PC-9 (cell line): ENCODE measurements at regions not wholly inside any gene's neighbourhood (a gene's known extent, or its start where the extent isn't known, plus 50 kb on each side); places are given as distances from the start of the nearest gene placed in this dataset.
A peak's percentile ranks its signal among the peaks of the same experiment; 100 is the strongest.
"Not testable (repeated sequence)": the region's sequence is repeated elsewhere in the genome, so short reads cannot be mapped to it uniquely, and the experiment has no call there.

Experiments
- BruUV-seq: library from RNA; stranded (reverse); fragments of 400-500 nt; replicated peaks from 2 replicates; lab custom pipeline; 2021; lab: Mats Ljungman, UMichigan
- CTCF ChIA-PET: fragments of 300-600 bp; sonication (Branson Sonifier 250); formaldehyde crosslinking; loops from one replicate; lab custom pipeline; 2022; ENCODE audit warnings: antibody characterized with exemption; lab: Charles Lee
- POLR2A ChIA-PET: fragments of 300-600 bp; sonication (Branson Sonifier 250); formaldehyde crosslinking; loops from one replicate; lab custom pipeline; 2022; ENCODE audit warnings: antibody characterized with exemption; ENCODE audit not compliant: unreplicated experiment; lab: Charles Lee
- DNase-seq, 2 experiments: peaks; one replicate each; pipeline versions ENCODE4 v3.0.0 to v3.0.0-alpha.2; 2015 to 2022; ENCODE audit warnings: mixed read lengths in 1 of 2
- H2AFZ ChIP-seq: fragments of 200-600 bp; sonication (generic); 2 replicates; pipeline ENCODE4 v1.8.1; 2017; ENCODE audit warnings: antibody characterized with exemption
- H3F3A ChIP-seq: fragments of 200-600 bp; sonication (generic); 2 replicates; pipeline ENCODE4 v1.8.1; 2017; ENCODE audit warnings: antibody characterized with exemption, mild to moderate bottlenecking, low read depth; ENCODE audit not compliant: insufficient read depth
- H3K27ac ChIP-seq: fragments of 200-600 bp; sonication (generic); 2 replicates; pipeline ENCODE4 v1.6.1; 2016; ENCODE audit warnings: mixed run types
- H3K27me3 ChIP-seq: fragments of 200-600 bp; sonication (generic); 2 replicates; pipeline ENCODE4 v1.6.1; 2016; ENCODE audit warnings: low read depth, mixed run types; ENCODE audit not compliant: insufficient read depth
- H3K36me3 ChIP-seq: fragments of 200-600 bp; sonication (generic); 2 replicates; pipeline ENCODE4 v1.6.1; 2016; ENCODE audit warnings: low read depth, mixed run types
- H3K4me1 ChIP-seq: fragments of 200-600 bp; sonication (generic); replicated peaks from 2 replicates; pipeline ENCODE4 v1.6.1; 2016; ENCODE audit warnings: mixed run types; ENCODE audit not compliant: insufficient read depth
- H3K4me2 ChIP-seq: fragments of 200-600 bp; sonication (generic); 2 replicates; pipeline ENCODE4 v1.6.1; 2017; ENCODE audit warnings: mixed run types
- H3K4me3 ChIP-seq: fragments of 200-600 bp; sonication (generic); 2 replicates; pipeline ENCODE4 v1.6.1; 2016; ENCODE audit warnings: mixed run types
- H3K79me2 ChIP-seq: fragments of 200-600 bp; sonication (generic); 2 replicates; pipeline ENCODE4 v1.6.1; 2017; ENCODE audit warnings: low read depth, mixed run types
- H3K9me2 ChIP-seq: fragments of 200-600 bp; sonication (generic); 2 replicates; pipeline ENCODE4 v1.8.1; 2017; ENCODE audit warnings: mild to moderate bottlenecking; ENCODE audit not compliant: insufficient read depth
- H3K9me3 ChIP-seq: fragments of 200-600 bp; sonication (generic); 2 replicates; pipeline ENCODE4 v1.8.1; 2016; ENCODE audit warnings: low read depth; ENCODE audit not compliant: insufficient read depth
- H4K20me1 ChIP-seq: fragments of 200-600 bp; sonication (generic); 2 replicates; pipeline ENCODE4 v1.8.1; 2017; ENCODE audit not compliant: insufficient read depth
- EZH2 ChIP-seq: fragments of 200-600 bp; sonication (generic); IDR thresholded peaks from 2 replicates; pipeline ENCODE4 v1.8.0; 2017; ENCODE audit warnings: antibody characterized with exemption, low read depth
- intact Hi-C: fragments of 100-400 bp; cut with micrococcal nuclease; formaldehyde crosslinking; loops from one replicate; pipeline ENCODE4 v1.10.0; 2022; ENCODE audit not compliant: unreplicated experiment
- TF ChIP-seq, protein P1 (sequence below): fragments of 200-600 bp; sonication (generic); conservative IDR thresholded peaks from 2 replicates; pipeline ENCODE4 v1.6.1; 2017; ENCODE audit warnings: mixed run types, antibody characterized with exemption, mild to moderate bottlenecking, moderate library complexity

DNA sequence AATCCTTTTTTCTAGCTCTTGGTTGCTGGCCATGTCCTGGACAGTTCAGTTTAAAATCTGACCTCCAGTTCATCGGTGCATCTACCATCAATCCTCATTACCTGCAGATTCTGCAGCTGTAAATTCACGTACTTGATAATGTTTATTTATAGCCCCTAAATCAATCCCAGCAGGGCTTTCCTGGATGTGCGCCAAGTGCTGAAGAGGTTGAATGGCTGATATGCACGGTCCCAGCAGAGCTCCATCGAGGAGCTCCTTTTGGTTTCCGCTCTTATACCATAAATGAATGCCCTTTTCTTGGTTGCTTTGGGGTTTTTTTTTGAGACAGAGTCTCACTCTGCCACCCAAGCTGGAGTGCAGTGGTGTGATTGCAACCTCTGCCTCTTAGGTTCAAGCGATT is 91.2 kb upstream of the CCZ1B start:
- H3K4me3 ChIP-seq = no peak overlapping the region
- intact Hi-C loops = no loop called here
- no peak overlapping the region for H2AFZ ChIP-seq
- H4K20me1 ChIP-seq = no peaks in the 10 kb centered on the region
- POLR2A ChIA-PET = no interaction called here
- CTCF ChIA-PET = interaction anchor here (0.7 kb wide), 1 partner anchor 17 kb away, joined by 3 read pairs; no protein-coding TSS in a partner anchor
- H3K9me2 ChIP-seq = no peaks in the 10 kb centered on the region
- TF ChIP-seq, protein P1, sequence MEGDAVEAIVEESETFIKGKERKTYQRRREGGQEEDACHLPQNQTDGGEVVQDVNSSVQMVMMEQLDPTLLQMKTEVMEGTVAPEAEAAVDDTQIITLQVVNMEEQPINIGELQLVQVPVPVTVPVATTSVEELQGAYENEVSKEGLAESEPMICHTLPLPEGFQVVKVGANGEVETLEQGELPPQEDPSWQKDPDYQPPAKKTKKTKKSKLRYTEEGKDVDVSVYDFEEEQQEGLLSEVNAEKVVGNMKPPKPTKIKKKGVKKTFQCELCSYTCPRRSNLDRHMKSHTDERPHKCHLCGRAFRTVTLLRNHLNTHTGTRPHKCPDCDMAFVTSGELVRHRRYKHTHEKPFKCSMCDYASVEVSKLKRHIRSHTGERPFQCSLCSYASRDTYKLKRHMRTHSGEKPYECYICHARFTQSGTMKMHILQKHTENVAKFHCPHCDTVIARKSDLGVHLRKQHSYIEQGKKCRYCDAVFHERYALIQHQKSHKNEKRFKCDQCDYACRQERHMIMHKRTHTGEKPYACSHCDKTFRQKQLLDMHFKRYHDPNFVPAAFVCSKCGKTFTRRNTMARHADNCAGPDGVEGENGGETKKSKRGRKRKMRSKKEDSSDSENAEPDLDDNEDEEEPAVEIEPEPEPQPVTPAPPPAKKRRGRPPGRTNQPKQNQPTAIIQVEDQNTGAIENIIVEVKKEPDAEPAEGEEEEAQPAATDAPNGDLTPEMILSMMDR = no peak
- TF ChIP-seq EZH2 = no peak
- H3K27me3 ChIP-seq = no peaks in the 10 kb centered on the region
- no peaks in the 10 kb centered on the region for H3K79me2 ChIP-seq
- no peaks in the 10 kb centered on the region for H3F3A ChIP-seq
- no peaks in the 10 kb centered on the region for H3K9me3 ChIP-seq
- no peak for DNase-seq
- H3K4me2 ChIP-seq = no peak overlapping the region
- no peaks in the 10 kb centered on the region for H3K36me3 ChIP-seq
- no TSS peak for BruUV-seq
- H3K4me1 ChIP-seq = no peaks in the 10 kb centered on the region
- no peak overlapping the region for H3K27ac ChIP-seq

DNA sequence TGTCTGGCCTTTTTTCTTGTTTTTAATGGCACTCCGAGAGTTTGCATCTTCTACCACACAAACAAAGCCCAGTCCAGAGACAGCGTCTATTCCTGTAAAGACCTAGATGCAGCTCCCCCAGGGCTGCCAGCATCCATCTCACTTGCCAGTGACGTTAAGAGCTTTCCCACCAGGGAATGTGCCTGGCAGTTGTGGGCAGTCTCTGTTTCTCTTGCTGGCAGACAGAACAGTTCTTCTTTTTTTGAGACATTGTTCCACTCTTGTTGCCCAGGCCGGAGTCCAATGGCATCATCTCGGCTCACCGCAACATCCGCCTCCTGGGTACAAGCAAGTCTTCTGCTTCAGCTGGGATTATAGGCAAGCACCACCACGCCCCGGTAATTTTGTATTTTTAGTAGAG is 93.1 kb upstream of the CCZ1B start:
- DNase-seq, H3K4me3 ChIP-seq, H3K4me2 ChIP-seq, intact Hi-C loops, H4K20me1 ChIP-seq, CTCF ChIA-PET, H3K27ac ChIP-seq, POLR2A ChIA-PET, H3K79me2 ChIP-seq, BruUV-seq, H3K27me3 ChIP-seq, H3K9me2 ChIP-seq, H3K4me1 ChIP-seq, H3F3A ChIP-seq, H2AFZ ChIP-seq, H3K9me3 ChIP-seq, H3K36me3 ChIP-seq: not testable (repeated sequence)

DNA sequence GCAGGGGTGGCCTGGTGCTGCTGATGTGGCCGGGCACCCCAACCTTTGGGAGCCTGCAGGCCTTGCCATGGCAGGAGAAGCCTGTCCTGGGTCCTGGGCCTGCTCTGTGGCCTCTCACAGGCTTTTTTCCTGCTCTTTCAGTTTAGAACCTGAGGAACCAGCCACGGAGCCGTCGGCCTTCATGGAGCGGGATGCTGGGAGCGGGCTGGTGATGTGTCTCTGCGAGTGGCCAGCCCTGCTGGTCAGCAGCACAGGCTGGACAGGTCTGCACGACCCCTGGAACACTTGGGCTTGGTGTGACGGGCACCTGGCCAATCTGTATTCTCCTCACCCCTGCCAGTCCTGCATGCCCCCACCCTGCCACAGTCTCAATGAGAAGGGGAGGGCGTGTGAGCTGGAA is 98.4 kb upstream of the CCZ1B start:
- H3K9me2 ChIP-seq, BruUV-seq, DNase-seq, POLR2A ChIA-PET, H2AFZ ChIP-seq, H4K20me1 ChIP-seq, CTCF ChIA-PET, H3K27ac ChIP-seq, H3K4me2 ChIP-seq, H3K27me3 ChIP-seq, H3K9me3 ChIP-seq, H3K79me2 ChIP-seq, H3K36me3 ChIP-seq, H3K4me3 ChIP-seq: not testable (repeated sequence)
- peaks cover 10% of the 10 kb centered on the region; the same call in 1 of the 2 replicates for H3F3A ChIP-seq
- H3K4me1 ChIP-seq = peaks cover 36% of the 10 kb centered on the region
- intact Hi-C loops = loop anchor here (10.0 kb wide), 1 partner anchor 480 kb away; the partner anchor contains the start of gene DAGLB

DNA sequence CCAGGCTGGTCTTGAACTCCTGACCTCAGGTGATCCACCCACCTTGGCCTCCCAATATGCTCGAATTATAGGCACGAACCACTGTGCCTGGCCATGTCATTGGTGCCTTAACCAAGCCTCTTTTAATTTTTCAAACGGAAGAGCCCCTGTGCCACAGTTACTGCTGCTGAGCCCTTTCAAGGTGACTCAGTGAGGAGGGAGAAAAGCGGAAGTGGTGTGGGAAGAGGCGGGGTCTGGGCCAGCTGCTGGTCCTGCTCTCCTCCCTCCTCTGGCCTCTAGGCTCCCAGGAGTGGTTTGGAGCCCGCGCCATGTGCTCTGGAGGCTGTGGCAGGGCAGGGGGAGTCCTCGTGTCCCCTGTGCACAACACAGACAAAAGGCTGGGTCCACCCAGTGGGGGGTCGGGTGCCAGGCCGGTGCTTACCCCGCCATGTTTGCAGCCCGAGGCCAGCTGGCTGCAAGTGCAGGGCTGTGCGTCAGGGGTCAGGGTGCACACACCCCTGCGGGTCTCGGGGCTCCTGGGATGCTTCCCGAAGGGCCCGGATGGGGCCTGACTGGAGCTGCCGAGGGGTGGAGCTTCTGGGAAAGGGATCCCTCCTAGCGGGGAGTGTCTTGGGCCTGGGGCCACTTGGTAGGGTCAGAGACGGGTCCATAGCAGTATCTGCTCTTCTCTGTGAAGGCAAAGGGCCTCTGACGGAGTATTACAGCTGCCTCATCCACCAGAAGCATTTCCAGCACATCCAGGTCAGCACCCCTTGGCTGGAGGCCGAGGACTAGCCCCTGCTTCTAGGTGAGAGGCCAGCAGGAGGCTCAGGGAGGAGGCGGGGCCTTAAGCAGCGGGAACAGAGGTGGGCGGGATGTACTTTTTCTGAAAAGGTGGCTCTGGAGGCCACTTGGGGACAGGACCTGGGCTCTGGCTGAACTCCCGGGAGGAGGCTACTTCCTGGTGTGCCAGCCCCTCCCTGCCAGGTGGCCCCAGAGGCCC is 100.4 kb upstream of the CCZ1B start:
- POLR2A ChIA-PET, H3K79me2 ChIP-seq, H3K27ac ChIP-seq, H3K36me3 ChIP-seq, H3K4me3 ChIP-seq, H3K27me3 ChIP-seq, BruUV-seq, H3K4me2 ChIP-seq, H3K9me3 ChIP-seq, H2AFZ ChIP-seq, CTCF ChIA-PET, H3K9me2 ChIP-seq, H4K20me1 ChIP-seq: not testable (repeated sequence)
- Histone ChIP-seq H3F3A (peaks cover 10% of the 10 kb centered on the region; the same call in 1 of the 2 replicates), H3K4me1 (peaks cover 39% of the 10 kb centered on the region)
- intact Hi-C loops = loop anchor here (5.0 to 10.0 kb wide), 3 partner anchors 339 to 482 kb away; partner anchors contain the start of gene DAGLB
- peak; percentile 60 to 89 for DNase-seq

DNA sequence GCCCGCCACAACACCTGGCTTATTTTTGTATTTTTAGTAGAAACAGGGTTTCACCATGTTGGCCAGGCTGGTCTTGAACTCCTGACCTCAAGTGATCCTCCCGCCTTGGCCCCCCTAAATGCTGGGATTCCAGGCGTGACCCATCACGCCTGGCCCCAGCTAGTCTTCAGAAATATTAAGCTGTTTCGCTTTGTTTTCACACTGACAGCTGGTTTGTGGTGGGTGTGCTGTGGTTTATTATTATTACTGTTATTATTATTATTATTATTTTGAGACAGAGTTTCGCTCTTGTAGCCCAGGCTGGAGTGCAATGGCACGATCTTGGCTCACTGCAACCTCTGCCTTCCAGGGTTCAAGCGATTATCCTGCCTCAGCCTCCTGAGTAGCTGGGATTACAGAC is 101.6 kb upstream of the CCZ1B start:
- H3K4me3 ChIP-seq, BruUV-seq, H4K20me1 ChIP-seq, H3K9me3 ChIP-seq, H3K27me3 ChIP-seq, H3K36me3 ChIP-seq, H3K9me2 ChIP-seq, POLR2A ChIA-PET, H2AFZ ChIP-seq, H3K79me2 ChIP-seq, DNase-seq: not testable (repeated sequence)
- H3K27ac ChIP-seq = peak overlapping the region; percentile 25
- peaks cover 10% of the 10 kb centered on the region; the same call in 1 of the 2 replicates for H3F3A ChIP-seq
- CTCF ChIA-PET = interaction anchor here (0.6 to 0.7 kb wide), 2 partner anchors 291 to 331 kb away, joined by 3 read pairs; no protein-coding TSS in a partner anchor
- H3K4me2 ChIP-seq = peak overlapping the region; percentile 61
- intact Hi-C loops = loop anchor here (5.0 to 10.0 kb wide), 3 partner anchors 340 to 483 kb away; partner anchors contain the start of gene DAGLB
- H3K4me1 ChIP-seq = peaks cover 39% of the 10 kb centered on the region

DNA sequence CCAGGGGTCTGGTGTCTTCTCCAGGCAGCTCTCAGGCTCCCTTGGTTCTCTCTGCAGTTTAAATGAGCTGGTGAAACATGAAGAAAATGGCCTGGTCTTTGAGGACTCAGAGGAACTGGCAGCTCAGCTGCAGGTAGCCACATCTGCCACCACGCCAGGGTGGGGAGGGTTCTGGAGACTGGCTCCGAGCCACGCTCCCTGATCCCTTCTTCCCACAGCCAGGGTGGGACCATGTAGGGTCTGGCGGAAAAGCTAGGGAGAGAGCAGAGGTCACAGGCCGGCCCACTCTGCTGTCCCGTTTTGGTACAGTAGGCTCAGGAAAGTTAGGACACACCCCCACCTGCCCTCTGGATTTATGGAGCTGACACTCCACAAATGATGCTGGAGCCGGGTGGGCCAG is 103.5 kb upstream of the CCZ1B start:
- H2AFZ ChIP-seq, H3K9me2 ChIP-seq, H3K27me3 ChIP-seq, CTCF ChIA-PET, POLR2A ChIA-PET, DNase-seq, H4K20me1 ChIP-seq, H3K36me3 ChIP-seq, H3K9me3 ChIP-seq, H3K4me2 ChIP-seq, BruUV-seq, H3K79me2 ChIP-seq, H3K4me3 ChIP-seq, H3K27ac ChIP-seq: not testable (repeated sequence)
- Histone ChIP-seq H3K4me1 (peaks cover 36% of the 10 kb centered on the region), H3F3A (peaks cover 10% of the 10 kb centered on the region; the same call in 1 of the 2 replicates)
- intact Hi-C loops = loop anchor here (5.0 to 10.0 kb wide), 3 partner anchors 342 to 485 kb away; partner anchors contain the start of gene DAGLB
